NT2/D1 (cell line): ENCODE measurements at regions not wholly inside any gene's neighbourhood (a gene's known extent, or its start where the extent isn't known, plus 50 kb on each side); places are given as distances from the start of the nearest gene placed in this dataset.

Experiments used
- SUZ12 ChIP-seq: IDR thresholded peaks from 2 replicates; pipeline ENCODE4 v1.6.1; 2011; ENCODE audit not compliant: insufficient read length, insufficient read depth; ENCODE audit errors: extremely low read depth
- YY1 ChIP-seq: IDR thresholded peaks from 2 replicates; pipeline ENCODE4 v1.6.1; 2011; ENCODE audit not compliant: insufficient read length, insufficient read depth
- ZNF274 ChIP-seq: IDR thresholded peaks from 2 replicates; pipeline ENCODE4 v1.6.1; 2011; ENCODE audit warnings: mild to moderate bottlenecking, low read depth, low read length

GRCh38 chr18:45284851-45285250 lies 330.4 kb upstream of the SLC14A2 start:
- TF ChIP-seq ZNF274 (no peak), SUZ12 (no peak), YY1 (no peak)
